COLO668 (cell line): ENCODE measurements at regions not wholly inside any gene's neighbourhood (a gene's known extent, or its start where the extent isn't known, plus 50 kb on each side); places are given as distances from the start of the nearest gene placed in this dataset.

Source experiments
- DNase-seq: peaks from one replicate; lab custom pipeline; 2025; ENCODE audit not compliant: unreplicated experiment; lab: John Stamatoyannopoulos, UW

GRCh38 chr3:118292841-118293240 lies 741.8 kb downstream of the IGSF11 start:
- DNase-seq = no peak

- DNase-seq = no peak
Measured at GRCh38 chr3:118298133-118298532, 736.5 kb downstream of the IGSF11 start.

GRCh38 chr3:118304557-118304956 lies 730.1 kb downstream of the IGSF11 start:
- no peak for DNase-seq

- no peak for DNase-seq
Measured at GRCh38 chr3:118332699-118333098, 701.9 kb downstream of the IGSF11 start.

GRCh38 chr3:118337649-118338048 lies 697.0 kb downstream of the IGSF11 start:
- no peak for DNase-seq

- DNase-seq = no peak
Measured at GRCh38 chr3:118347396-118348168, 687.1 kb downstream of the IGSF11 start.

- no peak for DNase-seq
Measured at GRCh38 chr3:118348169-118348557, 686.5 kb downstream of the IGSF11 start.

GRCh38 chr3:118354556-118354955 lies 680.1 kb downstream of the IGSF11 start:
- DNase-seq = no peak

- no peak for DNase-seq
Measured at GRCh38 chr3:118369892-118370491, 664.7 kb downstream of the IGSF11 start.

GRCh38 chr3:118380576-118380975 lies 654.1 kb downstream of the IGSF11 start:
- no peak for DNase-seq

GRCh38 chr3:118396491-118396890 lies 638.2 kb downstream of the IGSF11 start:
- no peak for DNase-seq

GRCh38 chr3:118400086-118400485 lies 634.6 kb downstream of the IGSF11 start:
- no peak for DNase-seq

GRCh38 chr3:118400886-118401285 lies 633.8 kb downstream of the IGSF11 start:
- no peak for DNase-seq

GRCh38 chr3:118401887-118402286 lies 632.8 kb downstream of the IGSF11 start:
- DNase-seq = no peak

- no peak for DNase-seq
Measured at GRCh38 chr3:118402971-118403370, 631.7 kb downstream of the IGSF11 start.

- no peak for DNase-seq
Measured at GRCh38 chr3:118406562-118406961, 628.1 kb downstream of the IGSF11 start.

GRCh38 chr3:118408431-118408830 lies 626.2 kb downstream of the IGSF11 start:
- no peak for DNase-seq

GRCh38 chr3:118412503-118412902 lies 622.1 kb downstream of the IGSF11 start:
- DNase-seq = no peak

- no peak for DNase-seq
Measured at GRCh38 chr3:118425272-118425837, 609.3 kb downstream of the IGSF11 start.

- no peak for DNase-seq
Measured at GRCh38 chr3:118433825-118434224, 600.8 kb downstream of the IGSF11 start.

- DNase-seq = no peak
Measured at GRCh38 chr3:118435851-118436350, 598.7 kb downstream of the IGSF11 start.

- no peak for DNase-seq
Measured at GRCh38 chr3:118436697-118437262, 597.9 kb downstream of the IGSF11 start.
